Activated CD8-positive, alpha-beta memory T cell treated with anti-CD3 and anti-CD28 coated beads for 24 hours (primary cell): ENCODE measurements at regions not wholly inside any gene's neighbourhood (a gene's known extent, or its start where the extent isn't known, plus 50 kb on each side); places are given as distances from the start of the nearest gene placed in this dataset.
"Not testable (repeated sequence)": the region's sequence is repeated elsewhere in the genome, so short reads cannot be mapped to it uniquely, and the experiment has no call there.

Experiments
- DNase-seq: peaks from one replicate; pipeline ENCODE4 v3.0.0-alpha.2; 2020

- no peak for DNase-seq
These were observed 586.5 kb downstream of the SLITRK5 start for GRCh38 chr13:88257706-88258105.

- no peak for DNase-seq
These were observed 592.6 kb downstream of the SLITRK5 start for GRCh38 chr13:88263808-88264207.

DNA sequence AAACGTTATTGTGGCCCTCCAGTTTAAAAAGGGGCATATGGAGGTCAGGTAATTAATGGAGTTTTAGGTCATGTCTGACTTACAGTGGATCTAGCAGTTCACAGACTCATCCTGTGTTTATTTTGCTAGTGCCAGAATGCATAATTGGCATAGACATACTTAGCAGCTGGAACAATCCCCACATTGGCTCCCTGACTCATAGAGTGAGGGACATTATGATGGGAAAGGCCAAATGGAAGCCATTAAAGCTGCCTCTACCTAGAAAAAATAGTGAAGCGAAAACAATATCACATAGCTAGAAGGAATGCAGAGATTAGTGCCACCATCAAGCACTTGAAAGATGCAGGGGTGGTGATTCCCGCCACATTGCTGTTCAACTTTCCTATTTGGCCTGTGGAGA, 610.7 kb downstream of the SLITRK5 start:
- no peak for DNase-seq

- DNase-seq: no peak
These were observed 614.2 kb downstream of the SLITRK5 start for GRCh38 chr13:88285329-88285728.

GRCh38 chr13:88288326-88288725, 617.2 kb downstream of the SLITRK5 start:
- no peak for DNase-seq

DNA sequence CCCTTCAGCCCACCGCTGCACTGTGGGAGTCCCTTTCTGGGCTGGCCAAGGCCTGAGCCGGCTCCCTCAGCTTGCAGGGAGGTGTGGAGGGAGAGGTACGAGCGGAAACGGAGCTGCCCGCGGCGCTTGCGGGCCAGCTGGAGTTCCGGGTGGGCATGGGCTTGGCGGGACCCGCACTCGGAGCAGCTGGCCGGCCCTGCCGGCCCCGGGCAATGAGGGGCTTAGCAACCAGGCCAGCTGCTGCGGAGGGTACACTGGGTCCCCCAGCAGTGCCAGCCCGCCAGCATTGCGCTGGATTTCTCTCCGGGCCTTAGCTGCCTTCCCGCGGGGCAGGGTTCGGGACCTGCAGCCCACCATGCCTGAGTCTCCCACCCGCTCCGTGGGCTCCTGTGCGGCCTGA, 620.6 kb downstream of the SLITRK5 start:
- DNase-seq: not testable (repeated sequence)

- DNase-seq: no peak
These were observed 623.2 kb downstream of the SLITRK5 start for GRCh38 chr13:88294368-88294767.

DNA sequence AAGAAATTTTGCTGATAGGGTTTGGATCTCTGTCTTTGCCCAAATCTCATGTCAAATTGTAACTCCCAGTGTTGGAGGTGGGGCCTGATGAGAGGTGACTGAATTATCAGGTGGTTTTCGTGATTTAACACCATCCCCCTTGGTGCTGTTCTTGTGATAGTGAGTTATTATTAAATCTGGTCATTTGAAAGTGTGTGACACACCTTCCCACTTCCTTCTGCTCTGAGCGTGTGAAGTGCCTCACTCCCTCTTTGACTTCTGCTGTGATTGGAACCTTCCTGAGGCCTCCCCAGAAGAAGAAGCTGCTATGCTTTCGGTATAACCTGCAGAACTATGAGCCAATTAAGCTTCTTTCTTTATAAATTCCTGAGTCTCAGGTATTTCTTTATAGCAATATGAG, 632.0 kb downstream of the SLITRK5 start:
- no peak for DNase-seq

- no peak for DNase-seq
These were observed 632.4 kb downstream of the SLITRK5 start for GRCh38 chr13:88303605-88304004.

DNA sequence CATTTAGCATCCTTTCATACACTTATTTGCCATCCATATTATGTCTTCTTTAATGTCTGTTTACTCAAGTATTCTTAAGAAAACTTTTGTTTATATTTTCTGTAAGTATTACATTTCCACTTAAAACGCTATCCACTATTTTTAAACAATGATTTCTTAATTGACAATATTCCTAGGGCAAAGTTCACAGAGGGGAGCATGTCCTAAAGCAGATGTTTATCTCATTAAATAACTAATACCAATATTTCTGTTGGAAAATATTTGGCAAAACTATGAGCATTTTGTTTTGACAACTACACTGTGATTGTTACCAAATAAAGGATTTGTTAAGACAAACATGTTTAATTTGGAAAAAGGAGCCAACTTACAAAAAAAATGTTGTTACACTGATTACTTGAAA, 643.3 kb downstream of the SLITRK5 start:
- DNase-seq: no peak

- DNase-seq: no peak
These were observed 657.9 kb downstream of the SLITRK5 start for GRCh38 chr13:88329066-88329465.

DNA sequence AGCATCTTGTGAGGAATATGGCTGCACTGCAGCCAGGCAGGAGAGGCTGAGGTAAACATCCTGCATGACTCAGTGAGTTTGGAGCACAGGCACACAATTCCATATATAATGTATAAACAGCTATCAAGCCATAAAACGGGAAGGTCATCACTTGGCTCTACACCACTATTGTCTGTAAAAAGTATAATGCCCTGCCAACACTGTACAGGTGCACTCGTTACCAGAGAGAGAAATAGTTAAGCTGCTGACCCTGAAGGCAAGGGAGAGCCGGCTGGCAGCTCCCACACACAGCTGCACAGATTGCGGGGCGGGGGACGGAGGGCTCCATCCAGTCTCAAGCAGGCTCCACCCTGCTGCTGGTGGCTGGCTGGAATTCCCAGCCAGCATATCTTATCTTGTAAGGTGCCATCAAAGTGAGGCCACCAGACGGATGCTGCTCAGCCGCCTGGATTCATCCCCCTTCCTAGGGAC, 668.1 kb downstream of the SLITRK5 start:
- DNase-seq: no peak

GRCh38 chr13:88345171-88345847, 674.1 kb downstream of the SLITRK5 start:
- no peak for DNase-seq

- DNase-seq: no peak
These were observed 689.6 kb downstream of the SLITRK5 start for GRCh38 chr13:88360761-88361160.

GRCh38 chr13:88369866-88370265, 698.7 kb downstream of the SLITRK5 start:
- no peak for DNase-seq

- DNase-seq: no peak
These were observed 705.7 kb downstream of the SLITRK5 start for GRCh38 chr13:88376760-88377388.

GRCh38 chr13:88377852-88378251, 706.7 kb downstream of the SLITRK5 start:
- DNase-seq: no peak

DNA sequence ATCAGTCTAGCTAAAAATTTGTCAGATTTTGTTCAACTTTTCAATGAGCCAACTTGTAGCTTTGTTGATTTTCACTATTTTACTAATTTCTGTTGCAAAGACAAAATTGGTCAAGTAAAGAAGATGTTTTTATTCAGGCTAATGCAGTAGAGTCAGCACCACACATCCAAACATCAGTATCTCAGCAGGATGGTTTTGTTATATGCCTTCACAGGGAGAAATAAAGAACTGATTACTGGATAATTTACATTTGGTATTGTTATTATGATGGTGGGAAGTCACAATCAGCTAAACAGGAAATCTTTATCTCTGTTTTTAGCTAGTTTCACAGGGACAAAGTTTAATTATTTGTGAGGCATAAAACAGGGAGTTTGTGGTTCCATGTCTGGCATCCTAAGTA, 713.4 kb downstream of the SLITRK5 start:
- no peak for DNase-seq

- DNase-seq: no peak
These were observed 724.6 kb downstream of the SLITRK5 start for GRCh38 chr13:88395804-88396203.

DNA sequence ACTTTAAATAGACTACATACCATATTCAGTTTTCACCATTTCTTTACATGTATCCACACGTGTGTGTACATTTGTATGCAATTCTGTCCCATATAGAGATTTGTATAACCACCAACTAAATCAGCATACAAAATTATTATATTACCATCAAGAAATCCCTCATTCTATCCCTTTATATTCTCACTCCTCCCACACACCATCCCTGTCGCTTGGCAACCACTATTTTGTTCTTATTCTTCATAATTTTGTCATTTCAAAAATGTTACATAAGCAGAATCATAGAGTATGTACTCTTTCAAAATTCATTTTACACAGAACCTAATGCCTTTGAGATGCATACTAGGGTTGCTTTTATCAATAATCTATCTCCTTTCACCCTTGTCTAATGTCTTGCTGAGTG, 740.5 kb downstream of the SLITRK5 start:
- no peak for DNase-seq

DNA sequence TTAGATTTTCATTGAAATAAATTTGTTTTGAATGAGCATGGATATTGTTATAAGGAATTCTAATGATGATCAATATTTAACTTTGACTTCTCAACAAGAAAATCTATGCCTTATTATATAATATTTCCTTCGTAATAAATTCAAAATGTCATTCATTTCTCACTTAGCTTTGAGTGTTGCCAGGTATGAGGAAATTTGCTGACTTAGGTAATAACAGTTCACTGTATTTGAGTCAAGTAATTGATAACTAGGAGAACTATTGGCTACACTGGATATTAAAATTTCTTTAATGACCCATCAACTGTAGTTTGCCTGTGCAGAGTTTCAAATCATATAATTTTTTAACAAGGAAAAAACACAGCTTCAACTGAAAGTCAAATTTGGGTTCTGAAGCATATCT, 746.6 kb downstream of the SLITRK5 start:
- no peak for DNase-seq

DNA sequence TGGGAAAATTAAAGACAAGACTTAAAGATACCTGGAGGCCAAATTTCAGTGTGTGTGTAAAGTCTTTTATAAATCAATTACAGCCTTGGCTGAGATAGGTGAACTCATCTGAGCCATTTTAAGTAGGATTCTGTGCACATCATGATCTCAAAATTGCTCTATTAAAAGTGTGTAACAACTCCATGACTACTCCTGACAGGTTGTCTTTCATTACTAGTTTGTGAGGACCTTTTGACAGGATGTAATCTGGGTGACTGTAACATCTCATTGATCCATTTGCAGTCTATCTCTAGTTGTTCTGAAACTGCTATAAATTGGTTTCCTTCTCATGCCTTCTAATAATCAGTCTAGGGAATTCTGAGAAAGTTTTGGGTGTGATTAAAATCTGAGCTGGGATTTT, 753.3 kb downstream of the SLITRK5 start:
- DNase-seq: no peak

DNA sequence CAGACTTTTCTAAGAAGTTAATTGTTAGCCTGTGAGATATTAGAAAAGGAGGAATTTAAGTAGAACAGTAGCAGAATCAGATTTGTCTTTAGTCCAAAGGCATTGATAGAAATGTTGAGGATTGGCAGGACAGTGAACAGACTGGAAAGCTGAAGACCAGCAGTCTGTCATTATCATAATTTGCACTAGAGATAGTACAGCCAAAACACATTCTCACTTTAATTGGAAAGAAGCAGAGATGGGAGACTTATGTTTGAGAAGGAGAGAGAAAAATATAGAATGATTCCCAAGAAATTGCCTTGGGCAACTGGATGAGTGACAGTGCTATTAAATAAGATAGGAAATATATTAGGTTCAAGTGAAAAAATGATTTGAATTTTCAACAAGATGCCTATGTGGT, 755.5 kb downstream of the SLITRK5 start:
- DNase-seq: no peak

DNA sequence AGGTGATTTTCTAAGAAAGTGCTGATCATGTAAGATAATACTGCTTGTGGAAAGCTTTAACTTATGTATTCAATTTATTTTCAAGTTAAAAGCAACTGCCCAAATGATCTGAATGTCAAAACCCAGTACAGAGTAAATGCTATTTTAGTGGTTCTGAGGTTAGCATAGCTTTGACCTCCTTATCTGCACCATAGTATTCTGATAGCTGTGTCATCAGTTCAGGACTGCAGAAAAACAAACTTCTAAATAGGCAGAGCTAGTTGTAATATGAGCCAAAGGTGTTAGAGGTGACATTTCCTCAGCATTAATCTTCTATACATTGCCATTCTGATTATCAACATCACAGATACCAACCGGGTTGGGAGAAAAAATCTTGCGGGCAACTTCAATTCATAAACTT, 758.7 kb downstream of the SLITRK5 start:
- no peak for DNase-seq

DNA sequence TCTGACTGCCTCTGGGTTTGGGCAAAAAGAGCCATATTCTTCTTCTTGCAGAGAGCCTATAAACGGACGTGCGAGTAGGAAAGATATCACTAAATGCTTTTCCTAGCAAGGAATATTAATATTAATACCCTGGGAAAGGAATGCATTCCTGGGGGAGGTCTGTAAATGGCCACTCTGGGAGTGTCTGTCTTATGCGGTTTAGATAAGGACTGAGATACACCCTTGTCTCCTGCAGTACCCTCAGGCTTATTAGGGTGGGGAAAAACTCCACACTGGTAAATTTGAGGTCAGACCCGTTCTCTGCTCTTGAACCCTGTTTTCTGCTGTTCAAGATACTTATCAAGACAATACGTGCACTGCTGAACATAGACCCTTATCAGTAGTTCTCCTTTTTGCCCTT, 763.8 kb downstream of the SLITRK5 start:
- DNase-seq: no peak
